Bronchial epithelial cell (primary cell): ENCODE measurements at regions not wholly inside any gene's neighbourhood (a gene's known extent, or its start where the extent isn't known, plus 50 kb on each side); places are given as distances from the start of the nearest gene placed in this dataset.

Experiments used
- DNase-seq: peaks from one replicate; pipeline ENCODE4 v3.0.0-alpha.2; 2010; ENCODE audit warnings: low read depth
- FAIRE-seq: peaks from 2 replicates; lab custom pipeline; 2011; peaks lifted over from hg19 to GRCh38; lab: Jason Lieb, UNC
- H3K27me3 ChIP-seq: 2 replicates; pipeline ENCODE4 v1.5.1; 2011; ENCODE audit warnings: low read length; ENCODE audit not compliant: control insufficient read depth, insufficient read depth
- H3K36me3 ChIP-seq: 2 replicates; pipeline ENCODE4 v1.5.1; 2011; ENCODE audit warnings: low read length; ENCODE audit not compliant: control insufficient read depth, insufficient read depth
- H3K4me3 ChIP-seq: 2 replicates; pipeline ENCODE4 v1.5.1; 2011; ENCODE audit warnings: mild to moderate bottlenecking, low read depth, low read length, control low read depth
- CTCF ChIP-seq: IDR thresholded peaks from 2 replicates; pipeline ENCODE4 v1.5.1; 2011; ENCODE audit warnings: mild to moderate bottlenecking, moderate library complexity, low read length, control low read depth, inconsistent platforms; ENCODE audit not compliant: insufficient read depth, severe bottlenecking

DNA sequence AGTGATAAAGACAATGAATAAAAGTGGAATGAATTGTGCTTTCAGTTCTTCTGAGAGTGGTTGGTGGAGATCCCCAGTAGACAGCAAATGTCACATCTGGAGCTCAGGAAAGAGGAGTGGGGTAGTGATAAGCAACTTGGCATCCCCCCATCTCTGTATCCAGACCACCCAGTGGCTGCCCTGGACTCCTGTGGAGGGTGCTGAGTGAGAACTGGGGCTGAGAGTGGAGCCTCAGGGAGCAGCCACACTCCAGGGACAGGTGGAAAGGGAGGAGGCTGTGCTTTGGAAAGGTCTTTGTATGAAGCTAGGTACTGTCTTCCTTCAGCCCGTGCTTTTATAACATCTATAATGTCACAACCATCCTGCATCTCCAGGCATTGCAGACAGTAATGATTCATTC lies 85.6 kb upstream of the RASGRF1 start:
- Histone ChIP-seq H3K36me3 (no peaks in the 10 kb centered on the region), H3K27me3 (peaks cover 2% of the 10 kb centered on the region), H3K4me3 (no peak overlapping the region)
- no peak for TF ChIP-seq CTCF
- no peak for DNase-seq
- FAIRE-seq, result no peak

- Histone ChIP-seq H3K27me3 (peaks cover 2% of the 10 kb centered on the region), H3K4me3 (no peak overlapping the region), H3K36me3 (no peaks in the 10 kb centered on the region)
- DNase-seq (no peak), FAIRE-seq (no peak)
- TF ChIP-seq CTCF, result no peak
Observed at GRCh38 chr15:79172801-79173460, 82.4 kb upstream of the RASGRF1 start.

GRCh38 chr15:79172032-79172481 lies 81.5 kb upstream of the RASGRF1 start:
- FAIRE-seq, result no peak
- H3K27me3 ChIP-seq, result peaks cover 2% of the 10 kb centered on the region
- H3K36me3 ChIP-seq, result no peaks in the 10 kb centered on the region
- DNase-seq, result no peak
- TF ChIP-seq CTCF, result no peak
- no peak overlapping the region for H3K4me3 ChIP-seq

GRCh38 chr15:79171320-79172031 lies 80.9 kb upstream of the RASGRF1 start:
- no peak for FAIRE-seq
- no peak for TF ChIP-seq CTCF
- Histone ChIP-seq H3K27me3 (peaks cover 2% of the 10 kb centered on the region), H3K36me3 (no peaks in the 10 kb centered on the region), H3K4me3 (no peak overlapping the region)
- DNase-seq, result no peak

GRCh38 chr15:79170256-79170664 lies 79.7 kb upstream of the RASGRF1 start:
- FAIRE-seq, result peak; percentile 90
- Histone ChIP-seq H3K4me3 (no peak overlapping the region), H3K36me3 (no peaks in the 10 kb centered on the region), H3K27me3 (peaks cover 2% of the 10 kb centered on the region)
- peak; percentile 85 for DNase-seq
- TF ChIP-seq CTCF, result no peak
